Karpas-422 (cell line): ENCODE measurements at regions not wholly inside any gene's neighbourhood (a gene's known extent, or its start where the extent isn't known, plus 50 kb on each side); places are given as distances from the start of the nearest gene placed in this dataset.

Source experiments
- DNase-seq: peaks from one replicate; pipeline ENCODE4 v3.0.0-alpha.2; 2015
- H2AFZ ChIP-seq: fragments of 200-600 bp; sonication (generic); 2 replicates; pipeline ENCODE4 v1.6.1; 2014; ENCODE audit warnings: antibody characterized with exemption, low read length, mixed read lengths
- H3K27ac ChIP-seq: fragments of 200-600 bp; sonication (generic); 2 replicates; pipeline ENCODE4 v1.5.1; 2014; ENCODE audit warnings: mild to moderate bottlenecking, low read length, moderate library complexity
- H3K27me3 ChIP-seq: fragments of 200-600 bp; sonication (generic); 2 replicates; pipeline ENCODE4 v1.6.1; 2014; ENCODE audit warnings: low read length, mixed read lengths
- H3K36me3 ChIP-seq: fragments of 200-600 bp; sonication (generic); 2 replicates; pipeline ENCODE4 v1.6.1; 2014; ENCODE audit warnings: low read length, mixed read lengths; ENCODE audit not compliant: insufficient read depth
- H3K4me1 ChIP-seq: fragments of 200-600 bp; sonication (generic); 2 replicates; pipeline ENCODE4 v1.6.1; 2014; ENCODE audit warnings: mild to moderate bottlenecking, low read length, mixed read lengths
- H3K4me2 ChIP-seq: fragments of 200-600 bp; sonication (generic); 2 replicates; pipeline ENCODE4 v1.6.1; 2014; ENCODE audit warnings: low read length, low read depth, mild to moderate bottlenecking; ENCODE audit not compliant: poor library complexity, severe bottlenecking
- H3K4me3 ChIP-seq: fragments of 200-600 bp; sonication (generic); 2 replicates; pipeline ENCODE4 v1.5.1; 2014; ENCODE audit warnings: mild to moderate bottlenecking, antibody characterized with exemption, low read length, mixed read lengths
- H3K79me2 ChIP-seq: fragments of 200-600 bp; sonication (generic); 2 replicates; pipeline ENCODE4 v1.6.1; 2014; ENCODE audit warnings: mild to moderate bottlenecking, low read length, mixed read lengths
- H3K9ac ChIP-seq: fragments of 200-600 bp; sonication (generic); 2 replicates; pipeline ENCODE4 v1.6.0; 2014; ENCODE audit warnings: low read length
- H3K9me2 ChIP-seq: fragments of 200-600 bp; sonication (generic), shearing (Covaris generic); replicated peaks from 2 replicates; pipeline ENCODE4 v1.6.0; 2014; ENCODE audit warnings: mild to moderate bottlenecking, low read length, moderate library complexity; ENCODE audit not compliant: insufficient read depth
- H3K9me3 ChIP-seq: fragments of 300-700, 200-600 bp; sonication (generic); 2 replicates; pipeline ENCODE4 v1.6.1; 2014; ENCODE audit warnings: low read length, mixed read lengths
- H4K20me1 ChIP-seq: fragments of 200-600 bp; sonication (generic); 2 replicates; pipeline ENCODE4 v1.6.1; 2014; ENCODE audit warnings: mild to moderate bottlenecking, antibody characterized with exemption, low read length, low read depth; ENCODE audit not compliant: insufficient read depth

DNA sequence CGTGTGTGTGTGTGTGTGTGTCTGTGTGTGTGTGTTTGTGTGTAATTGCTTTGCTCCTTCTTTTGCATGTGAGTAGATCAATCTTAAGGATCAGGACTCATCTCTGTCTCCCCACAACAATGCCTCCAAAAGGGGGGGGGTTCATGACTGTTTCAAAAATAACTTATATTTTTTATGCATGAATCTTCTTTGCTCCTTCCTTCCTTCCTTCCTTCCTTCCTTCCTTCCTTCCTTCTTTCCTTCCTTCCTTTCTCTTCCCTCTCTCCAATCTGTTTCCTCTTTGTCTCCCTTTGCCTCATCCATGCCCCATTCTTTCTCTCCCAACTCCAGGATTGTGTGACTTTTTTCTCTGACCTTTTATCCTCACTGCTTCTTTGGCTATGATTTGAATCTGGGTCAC lies 126.4 kb upstream of the OSMR start:
- Histone ChIP-seq H4K20me1 (no peaks in the 10 kb centered on the region), H3K4me3 (no peak overlapping the region), H3K9me2 (no peaks in the 10 kb centered on the region), H3K9me3 (no peaks in the 10 kb centered on the region), H3K79me2 (no peaks in the 10 kb centered on the region), H3K9ac (no peak overlapping the region), H2AFZ (no peak overlapping the region), H3K36me3 (no peaks in the 10 kb centered on the region), H3K4me1 (no peaks in the 10 kb centered on the region), H3K4me2 (no peak overlapping the region), H3K27me3 (no peaks in the 10 kb centered on the region), H3K27ac (no peak overlapping the region)
- DNase-seq = no peak

DNA sequence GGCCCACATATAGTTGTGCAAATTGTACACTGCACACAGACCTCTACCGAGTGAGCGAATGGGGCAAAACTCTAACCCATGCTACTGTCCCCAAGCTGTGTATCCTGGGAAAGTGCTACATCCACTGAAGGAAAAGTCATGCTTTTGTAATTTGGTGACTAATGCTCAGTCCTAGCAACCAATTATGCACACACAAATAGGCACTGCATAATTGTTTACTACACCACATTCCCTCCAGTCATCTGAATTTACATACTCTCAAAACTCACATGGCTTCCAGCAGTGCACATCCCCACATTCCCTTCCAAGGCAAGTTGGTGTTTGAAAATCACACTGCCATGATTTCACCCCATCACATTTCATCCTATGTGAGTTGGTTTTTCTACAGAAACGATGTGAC lies 125.9 kb upstream of the OSMR start:
- H3K79me2 ChIP-seq = no peaks in the 10 kb centered on the region
- H3K9ac ChIP-seq = no peak overlapping the region
- no peaks in the 10 kb centered on the region for H3K27me3 ChIP-seq
- no peaks in the 10 kb centered on the region for H3K9me3 ChIP-seq
- H3K27ac ChIP-seq = no peak overlapping the region
- H3K9me2 ChIP-seq = no peaks in the 10 kb centered on the region
- DNase-seq = no peak
- no peaks in the 10 kb centered on the region for H3K36me3 ChIP-seq
- H3K4me1 ChIP-seq = no peaks in the 10 kb centered on the region
- no peak overlapping the region for H2AFZ ChIP-seq
- H3K4me3 ChIP-seq = no peak overlapping the region
- H4K20me1 ChIP-seq = no peaks in the 10 kb centered on the region
- no peak overlapping the region for H3K4me2 ChIP-seq

DNA sequence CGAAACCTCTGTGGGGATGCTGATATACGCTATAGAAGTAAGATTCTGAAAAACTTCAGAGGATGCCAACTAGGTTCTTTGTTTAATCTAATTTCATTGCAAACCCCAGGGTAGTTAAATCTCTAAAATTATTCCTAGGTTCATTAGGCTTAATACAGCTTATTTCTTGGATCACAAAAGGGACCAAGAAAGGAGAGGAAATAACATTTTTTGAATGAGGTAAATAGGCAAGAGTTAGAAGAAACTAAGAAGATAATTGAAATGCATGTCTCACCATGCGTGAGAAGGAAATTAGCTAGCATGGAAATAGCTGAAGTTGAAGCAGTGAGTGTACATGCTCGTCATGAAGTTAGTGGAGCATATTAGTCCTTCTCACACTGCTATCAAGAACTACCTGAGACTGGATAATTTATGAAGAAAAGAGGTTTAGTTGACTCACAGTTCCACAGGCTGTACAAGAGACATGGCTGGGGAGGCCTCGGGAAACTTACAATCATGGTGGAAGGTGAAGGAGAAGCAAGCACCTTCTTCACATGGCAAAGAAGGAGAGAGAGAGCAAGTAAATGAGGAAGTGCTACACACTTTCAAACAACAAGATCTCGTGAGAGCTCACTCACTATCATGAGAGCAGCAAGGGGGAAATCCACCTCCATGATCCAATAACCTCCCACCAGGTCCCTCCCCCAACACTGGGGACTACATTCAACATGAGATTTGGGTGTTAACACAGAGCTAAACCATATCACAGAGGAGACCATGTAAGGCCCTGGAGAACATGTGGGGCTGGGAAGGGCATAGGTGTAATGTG lies 125.1 kb upstream of the OSMR start:
- Histone ChIP-seq H3K9me2 (no peaks in the 10 kb centered on the region), H3K4me1 (no peaks in the 10 kb centered on the region), H3K4me3 (no peak overlapping the region), H3K9ac (no peak overlapping the region), H2AFZ (no peak overlapping the region), H3K27me3 (no peaks in the 10 kb centered on the region), H4K20me1 (no peaks in the 10 kb centered on the region), H3K4me2 (no peak overlapping the region), H3K79me2 (no peaks in the 10 kb centered on the region), H3K36me3 (no peaks in the 10 kb centered on the region), H3K27ac (no peak overlapping the region), H3K9me3 (no peaks in the 10 kb centered on the region)
- DNase-seq = peak; percentile 45

DNA sequence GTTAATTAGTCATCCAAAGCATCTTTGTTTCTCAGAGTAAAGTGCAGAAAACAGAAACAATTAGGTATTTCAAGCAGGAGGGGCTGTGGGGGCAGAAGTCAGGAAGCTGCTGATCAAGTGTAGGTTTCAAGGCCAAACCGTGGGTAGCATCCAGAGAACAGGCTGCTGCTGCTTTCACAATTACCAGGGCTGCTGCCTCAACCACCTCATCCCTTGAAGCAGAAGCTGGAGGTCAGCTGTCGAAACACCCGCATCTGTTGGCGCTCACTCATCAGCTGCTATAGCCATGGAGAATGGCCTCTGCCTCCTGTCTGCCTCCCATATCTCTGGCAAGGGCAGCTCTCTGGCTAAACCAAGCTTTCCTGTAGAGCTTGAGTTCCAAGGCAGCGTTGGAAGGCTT lies 122.9 kb upstream of the OSMR start:
- Histone ChIP-seq H3K4me2 (no peak overlapping the region), H3K4me3 (no peak overlapping the region), H3K36me3 (no peaks in the 10 kb centered on the region), H3K79me2 (no peaks in the 10 kb centered on the region), H3K4me1 (no peaks in the 10 kb centered on the region), H2AFZ (no peak overlapping the region), H3K9me3 (no peaks in the 10 kb centered on the region), H3K27ac (no peak overlapping the region), H3K9me2 (no peaks in the 10 kb centered on the region), H4K20me1 (no peaks in the 10 kb centered on the region), H3K9ac (no peak overlapping the region), H3K27me3 (no peaks in the 10 kb centered on the region)
- DNase-seq = no peak

DNA sequence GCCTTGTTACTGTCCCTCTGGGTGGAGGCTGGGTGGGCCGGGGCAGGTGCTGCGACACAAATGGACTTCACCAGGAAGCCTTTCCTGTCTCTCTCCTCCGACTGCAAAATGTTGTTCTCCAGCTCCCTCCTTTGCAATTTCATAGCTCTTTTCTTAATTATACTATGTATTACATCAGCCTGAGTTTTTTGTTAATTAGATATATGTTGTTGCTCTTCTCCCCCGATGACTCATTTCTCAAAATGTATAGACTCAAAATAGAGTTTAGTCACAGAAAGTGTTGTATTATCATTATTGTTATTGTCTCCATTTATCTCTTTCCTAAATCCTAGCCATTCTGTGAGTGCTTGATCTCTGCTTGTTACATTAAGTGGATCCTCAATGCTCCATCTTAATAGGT lies 122.4 kb upstream of the OSMR start:
- no peak overlapping the region for H3K4me3 ChIP-seq
- no peak overlapping the region for H3K27ac ChIP-seq
- H3K9me3 ChIP-seq = no peaks in the 10 kb centered on the region
- no peaks in the 10 kb centered on the region for H3K4me1 ChIP-seq
- H3K9ac ChIP-seq = no peak overlapping the region
- no peak for DNase-seq
- no peaks in the 10 kb centered on the region for H3K79me2 ChIP-seq
- H3K4me2 ChIP-seq = no peak overlapping the region
- no peaks in the 10 kb centered on the region for H4K20me1 ChIP-seq
- no peaks in the 10 kb centered on the region for H3K9me2 ChIP-seq
- H2AFZ ChIP-seq = no peak overlapping the region
- H3K27me3 ChIP-seq = no peaks in the 10 kb centered on the region
- no peaks in the 10 kb centered on the region for H3K36me3 ChIP-seq

DNA sequence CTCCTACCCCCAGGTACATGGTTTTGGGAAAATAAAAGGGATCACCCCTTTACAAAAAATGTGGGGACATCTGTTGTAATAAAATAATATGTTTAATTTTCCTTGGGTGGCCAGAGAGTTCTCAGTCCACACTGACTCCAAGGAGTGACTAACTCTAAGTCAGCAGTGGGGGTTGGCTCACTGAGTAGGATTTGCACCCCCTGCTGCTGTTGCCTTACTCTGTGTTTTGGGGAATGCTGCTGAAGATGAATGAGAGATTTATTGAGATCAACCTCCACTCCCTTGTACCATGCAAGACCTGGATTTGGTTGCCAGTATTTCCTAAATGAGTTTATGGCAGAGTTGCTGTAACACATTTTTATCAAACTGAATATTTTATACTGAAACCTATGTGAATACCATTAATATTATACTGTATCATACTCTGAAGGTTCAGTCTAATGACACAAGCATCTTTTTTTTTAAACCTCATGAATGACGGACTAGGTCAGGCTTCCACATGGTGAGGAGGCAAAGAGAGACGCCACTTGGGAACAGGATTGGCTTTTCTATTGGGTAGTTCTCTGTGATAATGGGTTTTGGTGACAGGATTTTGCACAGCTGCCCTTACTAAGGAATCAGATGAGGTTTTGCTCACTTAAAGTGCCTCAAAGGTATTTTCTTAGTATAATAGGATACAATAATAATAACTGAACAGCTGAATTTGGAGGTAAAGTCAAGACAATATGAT lies 121.3 kb upstream of the OSMR start:
- Histone ChIP-seq H3K4me3 (no peak overlapping the region), H3K4me1 (no peaks in the 10 kb centered on the region), H3K4me2 (no peak overlapping the region), H3K27ac (no peak overlapping the region), H3K9me3 (no peaks in the 10 kb centered on the region), H3K9ac (no peak overlapping the region), H4K20me1 (no peaks in the 10 kb centered on the region), H3K9me2 (no peaks in the 10 kb centered on the region), H3K36me3 (no peaks in the 10 kb centered on the region), H3K79me2 (no peaks in the 10 kb centered on the region), H3K27me3 (no peaks in the 10 kb centered on the region), H2AFZ (no peak overlapping the region)
- DNase-seq = no peak

DNA sequence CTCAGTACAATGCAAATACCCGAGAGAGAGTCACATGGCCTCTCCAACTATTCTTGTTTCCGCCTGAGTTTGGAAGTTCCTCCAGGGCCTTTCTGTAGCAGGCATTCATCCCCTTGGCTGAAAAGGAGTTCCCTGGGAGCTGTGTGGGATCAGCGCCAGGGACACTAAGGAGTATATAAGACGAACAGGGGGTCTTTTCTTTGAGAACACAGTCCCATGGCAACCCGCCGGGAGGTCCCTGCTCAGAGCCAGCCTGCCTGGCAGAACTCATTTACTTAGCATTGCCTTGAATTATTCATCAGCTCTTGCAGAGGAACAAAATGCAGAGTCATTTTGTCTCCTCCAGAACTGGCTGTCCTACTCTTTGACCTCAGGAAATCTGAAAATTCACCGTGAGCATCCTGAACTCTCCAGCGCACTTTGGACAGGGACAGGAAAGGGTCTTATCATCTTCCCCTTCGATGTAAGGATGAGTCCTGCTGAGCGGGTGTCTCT lies 120.4 kb upstream of the OSMR start:
- H3K9ac ChIP-seq = no peak overlapping the region
- no peak overlapping the region for H3K4me3 ChIP-seq
- H3K27ac ChIP-seq = no peak overlapping the region
- no peaks in the 10 kb centered on the region for H3K27me3 ChIP-seq
- no peaks in the 10 kb centered on the region for H3K36me3 ChIP-seq
- H3K4me1 ChIP-seq = no peaks in the 10 kb centered on the region
- no peaks in the 10 kb centered on the region for H4K20me1 ChIP-seq
- DNase-seq = no peak
- no peaks in the 10 kb centered on the region for H3K9me3 ChIP-seq
- no peaks in the 10 kb centered on the region for H3K9me2 ChIP-seq
- H2AFZ ChIP-seq = no peak overlapping the region
- H3K79me2 ChIP-seq = no peaks in the 10 kb centered on the region
- no peak overlapping the region for H3K4me2 ChIP-seq

DNA sequence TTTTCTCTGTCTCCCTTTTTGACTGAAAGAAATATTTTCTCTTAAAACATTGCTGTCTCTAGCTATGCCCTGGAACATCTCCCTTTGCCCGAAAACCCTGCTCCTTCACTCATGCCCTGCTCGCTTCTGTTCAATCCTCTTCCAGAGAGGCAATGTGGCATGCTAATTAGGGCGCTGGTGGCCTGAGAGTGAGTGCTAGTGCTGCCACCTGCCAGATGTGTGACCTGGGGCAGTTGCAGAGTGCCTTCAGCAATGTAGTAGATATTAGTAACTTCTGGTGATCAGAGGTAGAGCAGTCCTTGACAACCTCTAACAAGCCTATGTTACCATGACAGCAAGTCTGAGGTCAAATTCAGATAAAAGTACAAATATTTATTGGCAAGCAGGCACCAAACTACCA lies 119.5 kb upstream of the OSMR start:
- no peaks in the 10 kb centered on the region for H3K9me2 ChIP-seq
- no peaks in the 10 kb centered on the region for H4K20me1 ChIP-seq
- no peak overlapping the region for H3K4me2 ChIP-seq
- DNase-seq = no peak
- no peaks in the 10 kb centered on the region for H3K79me2 ChIP-seq
- H3K27ac ChIP-seq = no peak overlapping the region
- no peak overlapping the region for H3K4me3 ChIP-seq
- H2AFZ ChIP-seq = no peak overlapping the region
- no peaks in the 10 kb centered on the region for H3K4me1 ChIP-seq
- no peak overlapping the region for H3K9ac ChIP-seq
- H3K27me3 ChIP-seq = no peaks in the 10 kb centered on the region
- H3K36me3 ChIP-seq = no peaks in the 10 kb centered on the region
- H3K9me3 ChIP-seq = no peaks in the 10 kb centered on the region
